ENCODE measurements at regions not wholly inside any gene's neighbourhood (a gene's known extent, or its start where the extent isn't known, plus 50 kb on each side); places are given as distances from the start of the nearest gene placed in this dataset.

- no peak for DNase-seq
- intact Hi-C loops (cut with micrococcal nuclease): no loop called here
- Mint-ChIP-seq H3K27ac (no peak overlapping the region), H3K9me3 (peaks cover 8% of the 10 kb centered on the region), H3K4me1 (ENCODE audit: low read depth) (no peaks in the 10 kb centered on the region), H3K4me3 (no peak overlapping the region), H3K36me3 (peaks cover 3% of the 10 kb centered on the region), H3K27me3 (peaks cover 12% of the 10 kb centered on the region)
- POLR2A ChIA-PET: no interaction called here
- CTCF ChIA-PET: no interaction called here
These were observed 166.7 kb downstream of the TMEM167A start for GRCh38 chr5:82910491-82910890.

DNA sequence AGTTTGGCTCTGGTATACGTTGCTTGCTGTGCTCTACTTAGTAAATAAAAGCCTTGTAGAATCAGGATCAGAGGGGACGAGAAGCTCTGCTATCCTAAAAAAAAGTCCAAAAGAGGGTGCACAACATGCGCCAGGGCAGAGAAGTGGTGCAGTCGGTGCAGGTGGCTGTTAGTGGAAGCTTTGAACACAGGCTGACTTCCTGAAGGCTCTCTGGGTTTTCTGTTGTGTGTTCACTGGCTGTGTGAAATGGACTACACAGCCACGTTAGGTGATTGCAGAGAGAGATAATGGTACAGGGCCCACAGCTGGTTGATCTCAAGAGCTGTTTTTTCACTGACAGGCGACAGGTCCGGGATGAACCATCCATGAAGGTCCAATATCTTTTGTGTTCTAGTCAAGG lies 167.4 kb downstream of the TMEM167A start:
- POLR2A ChIA-PET: no interaction called here
- H3K9me3 Mint-ChIP-seq: peaks cover 3% of the 10 kb centered on the region

GRCh38 chr5:82905986-82906385 lies 171.2 kb downstream of the TMEM167A start:
- Mint-ChIP-seq H3K4me1 (ENCODE audit: low read depth) (no peaks in the 10 kb centered on the region), H3K36me3 (no peaks in the 10 kb centered on the region), H3K4me3 (no peak overlapping the region), H3K27me3 (peaks cover 3% of the 10 kb centered on the region), H3K9me3 (peaks cover 17% of the 10 kb centered on the region), H3K27ac (no peak overlapping the region)
- POLR2A ChIA-PET: no interaction called here
- DNase-seq: no peak
- CTCF ChIA-PET: no interaction called here
- intact Hi-C loops (cut with micrococcal nuclease): no loop called here

More for the DNA sequence above, 167.4 kb downstream of the TMEM167A start:
- H3K4me3 Mint-ChIP-seq: no peak overlapping the region
- CTCF ChIA-PET: no interaction called here
- no peaks in the 10 kb centered on the region for H3K36me3 Mint-ChIP-seq
- no peak overlapping the region for H3K27ac Mint-ChIP-seq
- DNase-seq: no peak
- peaks cover 12% of the 10 kb centered on the region for H3K27me3 Mint-ChIP-seq
- no peaks in the 10 kb centered on the region for H3K4me1 Mint-ChIP-seq (ENCODE audit: low read depth)
- intact Hi-C loops (cut with micrococcal nuclease): no loop called here

DNA sequence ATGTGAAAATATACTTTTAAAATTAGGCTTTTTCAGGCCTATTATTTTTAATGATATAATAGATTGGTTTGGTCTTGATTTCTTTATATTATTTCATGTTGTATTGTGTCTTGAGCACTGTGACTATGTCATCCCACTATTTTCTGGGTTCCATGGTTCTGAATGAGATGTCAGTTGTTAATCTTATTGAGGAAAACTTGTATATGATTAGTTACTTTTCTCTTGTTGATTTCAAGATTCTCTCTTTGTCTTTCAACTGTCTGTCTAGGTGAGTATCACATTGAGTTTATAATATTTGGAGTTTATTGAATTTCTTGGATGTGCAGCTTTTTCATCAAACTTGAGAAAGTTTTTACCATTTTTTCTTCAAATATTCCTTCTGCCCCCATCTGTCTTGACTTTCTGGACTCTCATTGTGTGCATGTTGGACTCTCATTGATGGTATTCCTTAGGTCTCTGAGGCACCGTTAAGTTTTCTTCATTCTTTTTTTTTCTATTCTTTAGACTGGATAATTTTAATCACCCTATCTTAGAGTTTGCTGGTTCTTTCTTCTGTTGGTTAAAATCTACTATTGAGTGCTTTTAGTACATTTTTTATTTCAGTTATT lies 175.8 kb downstream of the TMEM167A start:
- Mint-ChIP-seq H3K27me3 (peaks cover 3% of the 10 kb centered on the region), H3K27ac (no peak overlapping the region), H3K4me1 (ENCODE audit: low read depth) (no peaks in the 10 kb centered on the region), H3K4me3 (no peak overlapping the region), H3K36me3 (no peaks in the 10 kb centered on the region), H3K9me3 (peaks cover 23% of the 10 kb centered on the region)
- intact Hi-C loops (cut with micrococcal nuclease): no loop called here
- POLR2A ChIA-PET: no interaction called here
- DNase-seq: no peak
- CTCF ChIA-PET: no interaction called here

- peaks cover 3% of the 10 kb centered on the region for H3K9me3 Mint-ChIP-seq
- CTCF ChIA-PET: no interaction called here
These were observed 182.5 kb downstream of the TMEM167A start for GRCh38 chr5:82894716-82895115.

GRCh38 chr5:82889088-82889487 lies 188.1 kb downstream of the TMEM167A start:
- no peaks in the 10 kb centered on the region for H3K36me3 Mint-ChIP-seq
- no peaks in the 10 kb centered on the region for H3K9me3 Mint-ChIP-seq
- H3K27me3 Mint-ChIP-seq: peaks cover 6% of the 10 kb centered on the region
- no peak overlapping the region for H3K27ac Mint-ChIP-seq
- ChIA-PET POLR2A (no interaction called here), CTCF (no interaction called here)
- no peak for DNase-seq
- intact Hi-C loops (cut with micrococcal nuclease): no loop called here
- H3K4me3 Mint-ChIP-seq: no peak overlapping the region
- H3K4me1 Mint-ChIP-seq (ENCODE audit: low read depth): peaks cover 2% of the 10 kb centered on the region

More at GRCh38 chr5:82894716-82895115, 182.5 kb downstream of the TMEM167A start:
- POLR2A ChIA-PET: no interaction called here
- no peaks in the 10 kb centered on the region for H3K36me3 Mint-ChIP-seq
- intact Hi-C loops (cut with micrococcal nuclease): no loop called here
- no peak for DNase-seq
- H3K27ac Mint-ChIP-seq: no peak overlapping the region
- H3K4me1 Mint-ChIP-seq (ENCODE audit: low read depth): no peaks in the 10 kb centered on the region
- H3K27me3 Mint-ChIP-seq: no peaks in the 10 kb centered on the region
- H3K4me3 Mint-ChIP-seq: no peak overlapping the region

GRCh38 chr5:82886911-82887310 lies 190.3 kb downstream of the TMEM167A start:
- Mint-ChIP-seq H3K4me1 (ENCODE audit: low read depth) (peaks cover 5% of the 10 kb centered on the region), H3K9me3 (no peaks in the 10 kb centered on the region), H3K4me3 (no peak overlapping the region), H3K27ac (no peak overlapping the region), H3K27me3 (peaks cover 9% of the 10 kb centered on the region), H3K36me3 (no peaks in the 10 kb centered on the region)
- DNase-seq: no peak
- ChIA-PET POLR2A (no interaction called here), CTCF (interaction anchor here (0.7 kb wide), 1 partner anchor 53 kb away, joined by 3 read pairs; no protein-coding TSS in a partner anchor)
- intact Hi-C loops (cut with micrococcal nuclease): no loop called here

DNA sequence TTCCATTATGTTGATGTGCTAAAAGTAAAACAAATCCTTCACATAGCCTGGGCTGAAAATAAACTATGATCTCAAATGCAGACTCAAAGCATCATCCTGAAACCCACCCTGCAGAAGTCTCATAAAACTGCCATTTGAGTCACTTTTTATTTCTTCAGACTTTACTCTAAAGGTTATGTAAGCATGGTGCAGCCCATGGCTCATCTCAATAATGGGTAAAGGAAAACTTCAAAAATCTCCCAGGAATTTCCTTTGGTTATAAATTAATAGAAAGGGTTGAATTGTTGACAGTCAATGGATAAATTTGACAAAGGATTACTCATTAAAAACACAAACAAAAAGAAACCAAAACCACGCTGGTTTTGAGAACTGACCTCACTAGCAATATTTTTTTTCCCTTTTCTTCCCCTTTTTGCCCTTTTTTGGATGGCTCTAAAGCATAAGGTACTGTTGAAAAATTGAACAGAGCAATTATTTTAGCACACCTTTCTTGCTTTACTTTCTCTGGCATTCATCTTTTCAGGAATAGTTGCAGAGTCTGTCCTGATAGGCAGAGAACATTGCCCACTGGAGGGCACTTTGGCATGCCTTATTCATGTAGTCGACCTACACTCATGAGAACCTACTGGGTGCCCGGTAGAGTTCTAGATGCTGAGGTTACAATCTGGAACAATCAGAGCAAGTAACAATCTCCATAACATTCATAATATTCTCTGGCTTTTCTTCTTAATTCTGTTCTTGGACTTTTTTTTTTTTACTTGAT lies 191.4 kb downstream of the TMEM167A start:
- POLR2A ChIA-PET: no interaction called here
- H3K4me3 Mint-ChIP-seq: no peak overlapping the region

DNA sequence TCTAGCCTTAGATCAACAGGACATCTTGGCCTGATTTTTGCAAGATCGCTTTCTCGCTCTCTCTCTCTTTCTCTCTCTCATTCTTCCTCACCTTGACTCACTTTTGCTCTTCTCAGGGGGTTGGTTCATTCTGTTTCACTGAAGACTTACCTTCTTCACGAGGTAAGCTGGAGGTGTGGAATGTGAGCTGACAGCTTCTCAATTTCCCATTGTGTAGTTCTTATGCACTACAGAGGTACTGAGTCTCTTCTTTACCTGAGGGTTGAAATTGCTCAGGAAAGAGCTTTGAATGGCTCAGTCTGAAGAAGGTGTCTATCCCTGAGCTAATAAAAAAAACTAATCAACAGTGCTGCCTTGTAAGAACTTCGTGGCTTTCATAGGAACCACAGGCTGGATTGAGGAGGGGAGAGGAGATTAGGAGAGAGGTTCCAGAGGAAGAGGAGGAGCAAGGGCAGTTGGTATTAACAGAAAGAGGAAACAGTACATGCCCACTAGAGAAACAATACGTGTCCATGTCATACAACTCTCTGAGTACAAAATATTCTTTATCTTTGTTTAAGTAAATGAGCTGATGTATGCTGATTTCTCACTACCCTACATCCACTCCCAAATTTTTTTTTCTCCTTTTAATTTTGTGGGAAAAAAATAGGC lies 192.2 kb downstream of the TMEM167A start:
- CTCF ChIA-PET: no interaction called here
- no peak overlapping the region for H3K27ac Mint-ChIP-seq
- intact Hi-C loops (cut with micrococcal nuclease): no loop called here

More for the DNA sequence above, 191.4 kb downstream of the TMEM167A start:
- intact Hi-C loops (cut with micrococcal nuclease): no loop called here
- CTCF ChIA-PET: no interaction called here
- DNase-seq: no peak
- Mint-ChIP-seq H3K36me3 (no peaks in the 10 kb centered on the region), H3K27ac (no peak overlapping the region), H3K9me3 (no peaks in the 10 kb centered on the region), H3K27me3 (peaks cover 9% of the 10 kb centered on the region), H3K4me1 (ENCODE audit: low read depth) (peaks cover 10% of the 10 kb centered on the region)

GRCh38 chr5:82882316-82882715 lies 194.9 kb downstream of the TMEM167A start:
- Mint-ChIP-seq H3K9me3 (peaks cover 23% of the 10 kb centered on the region), H3K4me3 (no peak overlapping the region), H3K27ac (no peak overlapping the region), H3K4me1 (ENCODE audit: low read depth) (peaks cover 10% of the 10 kb centered on the region), H3K27me3 (peaks cover 9% of the 10 kb centered on the region), H3K36me3 (peaks cover 2% of the 10 kb centered on the region)
- intact Hi-C loops (cut with micrococcal nuclease): no loop called here
- ChIA-PET POLR2A (no interaction called here), CTCF (no interaction called here)
- no peak for DNase-seq

More for the DNA sequence above, 192.2 kb downstream of the TMEM167A start:
- Mint-ChIP-seq H3K9me3 (peaks cover 7% of the 10 kb centered on the region), H3K4me1 (ENCODE audit: low read depth) (peaks cover 10% of the 10 kb centered on the region), H3K27me3 (peaks cover 9% of the 10 kb centered on the region), H3K4me3 (no peak overlapping the region), H3K36me3 (no peaks in the 10 kb centered on the region)
- no peak for DNase-seq
- POLR2A ChIA-PET: no interaction called here

GRCh38 chr5:82881571-82882174 lies 195.5 kb downstream of the TMEM167A start:
- no peak for DNase-seq
- peaks cover 2% of the 10 kb centered on the region for H3K36me3 Mint-ChIP-seq
- peaks cover 9% of the 10 kb centered on the region for H3K27me3 Mint-ChIP-seq
- ChIA-PET POLR2A (no interaction called here), CTCF (no interaction called here)
- peaks cover 10% of the 10 kb centered on the region for H3K4me1 Mint-ChIP-seq (ENCODE audit: low read depth)
- no peak overlapping the region for H3K27ac Mint-ChIP-seq
- intact Hi-C loops (cut with micrococcal nuclease): no loop called here
- peaks cover 23% of the 10 kb centered on the region for H3K9me3 Mint-ChIP-seq
- H3K4me3 Mint-ChIP-seq: no peak overlapping the region

DNA sequence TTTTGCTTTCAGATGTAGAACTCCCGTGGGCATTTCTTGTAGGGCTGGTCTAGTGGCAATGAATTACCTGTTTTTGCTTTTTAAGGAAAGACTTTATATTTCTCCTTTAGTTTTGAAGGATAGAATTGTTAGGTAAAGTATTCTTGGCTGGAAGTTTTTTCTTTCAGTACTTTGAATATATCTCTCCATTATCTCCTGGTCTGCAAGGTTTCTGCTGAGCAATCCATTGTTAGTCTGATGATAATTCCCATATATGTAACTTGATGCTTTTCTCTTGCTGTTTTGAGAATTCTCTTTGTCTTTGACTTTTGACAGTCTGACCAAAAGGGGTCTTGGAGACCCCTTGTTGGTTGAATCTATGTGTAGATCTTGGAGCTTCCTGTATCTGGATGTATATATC lies 198.1 kb downstream of the TMEM167A start:
- intact Hi-C loops (cut with micrococcal nuclease): no loop called here
- peaks cover 9% of the 10 kb centered on the region for H3K4me1 Mint-ChIP-seq (ENCODE audit: low read depth)
- ChIA-PET CTCF (no interaction called here), POLR2A (no interaction called here)
- no peak overlapping the region for H3K4me3 Mint-ChIP-seq
- peaks cover 23% of the 10 kb centered on the region for H3K9me3 Mint-ChIP-seq
- H3K36me3 Mint-ChIP-seq: peaks cover 2% of the 10 kb centered on the region
- peaks cover 3% of the 10 kb centered on the region for H3K27me3 Mint-ChIP-seq
- DNase-seq: no peak
- H3K27ac Mint-ChIP-seq: no peak overlapping the region
